Fibroblast of skin of scalp (primary cell): ENCODE measurements at regions not wholly inside any gene's neighbourhood (a gene's known extent, or its start where the extent isn't known, plus 50 kb on each side); places are given as distances from the start of the nearest gene placed in this dataset.
"Not testable (repeated sequence)": the region's sequence is repeated elsewhere in the genome, so short reads cannot be mapped to it uniquely, and the experiment has no call there.

Experiments used
- DNase-seq: peaks from one replicate; pipeline ENCODE4 v3.0.0-alpha.2; 2013

DNA sequence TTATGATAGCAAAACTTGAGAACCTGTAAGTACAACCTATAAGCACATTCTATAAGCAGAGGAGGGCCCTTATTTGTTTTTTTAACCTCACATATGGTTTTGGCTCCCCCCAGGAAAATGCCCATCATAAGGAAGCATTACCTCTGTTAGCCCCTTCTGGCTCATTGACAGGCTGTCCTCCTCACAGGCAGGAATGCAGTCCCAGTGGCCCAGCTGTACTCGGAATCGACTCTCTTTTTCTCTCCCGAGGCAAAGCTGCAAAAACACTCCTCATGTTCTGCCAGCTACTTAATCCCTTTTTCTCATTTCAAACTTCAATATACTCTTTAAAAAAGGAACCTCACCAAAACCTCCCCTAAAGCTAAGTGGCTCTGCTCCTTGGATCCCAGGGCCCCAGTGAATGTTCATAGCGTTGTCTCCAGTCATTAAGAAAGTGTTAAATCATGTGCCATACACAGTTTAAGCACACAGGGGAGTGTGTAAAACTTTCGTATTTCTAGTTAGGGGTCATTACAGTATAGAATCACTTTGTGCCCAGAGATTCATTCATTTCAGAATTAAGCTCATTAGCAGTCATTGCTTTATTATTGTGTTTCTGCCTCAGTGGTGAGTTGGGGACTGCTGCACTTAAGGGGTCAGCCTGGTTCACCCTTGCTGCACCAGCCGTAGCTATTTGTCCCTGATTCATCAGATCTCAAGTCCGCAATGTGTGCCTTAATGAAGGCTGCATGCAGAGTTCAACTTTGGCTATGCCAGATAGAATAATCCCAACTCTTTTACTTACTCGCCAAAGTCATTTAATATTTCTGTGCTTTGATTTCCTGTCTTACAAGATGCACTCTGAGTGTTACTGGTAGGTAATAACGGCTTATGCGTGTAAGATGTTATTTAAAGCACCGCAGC lies 57.6 kb downstream of the JRKL start:
- no peak for DNase-seq

DNA sequence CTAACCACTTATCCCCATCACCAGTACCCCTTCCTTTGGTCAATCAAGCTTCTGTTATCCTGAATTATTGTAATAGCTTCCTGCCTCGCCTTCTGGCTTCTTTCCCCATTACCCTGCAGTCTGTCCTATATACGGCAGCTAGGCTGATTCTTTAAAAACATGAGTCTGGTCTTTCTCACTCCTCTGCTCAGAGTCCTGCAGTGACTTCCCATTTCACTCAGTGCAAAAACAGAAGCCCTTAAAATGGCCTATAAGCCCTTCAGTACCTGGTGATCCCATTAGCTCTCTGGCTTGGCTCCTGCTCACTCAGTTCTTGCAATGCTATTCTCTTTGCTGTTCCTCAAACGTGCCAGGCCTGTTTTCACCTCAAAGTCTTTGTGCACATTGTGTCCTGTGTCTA lies 58.4 kb downstream of the JRKL start:
- no peak for DNase-seq

DNA sequence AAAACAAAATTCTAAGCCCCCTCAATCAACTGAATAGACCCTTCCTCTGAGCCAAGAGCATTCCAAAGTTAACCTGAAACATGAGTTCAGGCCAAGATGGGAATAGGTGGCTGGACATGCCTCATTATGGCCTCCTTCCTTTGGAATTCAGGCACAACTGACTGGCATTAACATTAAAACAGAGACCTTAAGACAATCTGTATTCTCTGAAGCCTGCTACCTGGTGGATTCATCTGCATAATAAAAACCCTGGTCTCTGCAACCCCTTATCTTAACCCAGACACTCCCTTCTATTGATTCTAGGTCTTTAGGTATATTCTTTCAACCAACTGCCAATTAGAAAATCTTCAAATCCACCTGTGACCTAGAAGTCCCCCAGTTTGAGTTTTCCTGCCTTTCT lies 66.3 kb downstream of the JRKL start:
- DNase-seq: no peak

DNA sequence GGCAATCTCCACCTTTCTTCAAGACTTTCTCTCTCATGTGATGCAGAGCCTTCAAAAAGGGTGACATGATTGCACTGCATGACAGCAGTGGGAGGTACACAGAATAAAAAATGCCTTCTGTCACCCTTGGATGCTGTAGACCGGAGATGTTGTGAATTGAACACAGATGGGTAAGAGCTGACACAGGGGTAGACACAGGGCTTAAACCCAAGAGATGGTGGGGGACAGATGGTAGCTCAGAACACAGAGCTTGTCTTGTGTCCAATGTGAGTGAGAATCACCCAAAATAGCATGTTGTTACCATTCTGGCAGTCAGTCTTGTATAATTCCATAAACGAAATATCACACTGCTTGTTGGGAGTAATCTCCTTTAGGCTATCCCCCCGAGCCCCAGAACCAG lies 69.9 kb downstream of the JRKL start:
- no peak for DNase-seq

DNA sequence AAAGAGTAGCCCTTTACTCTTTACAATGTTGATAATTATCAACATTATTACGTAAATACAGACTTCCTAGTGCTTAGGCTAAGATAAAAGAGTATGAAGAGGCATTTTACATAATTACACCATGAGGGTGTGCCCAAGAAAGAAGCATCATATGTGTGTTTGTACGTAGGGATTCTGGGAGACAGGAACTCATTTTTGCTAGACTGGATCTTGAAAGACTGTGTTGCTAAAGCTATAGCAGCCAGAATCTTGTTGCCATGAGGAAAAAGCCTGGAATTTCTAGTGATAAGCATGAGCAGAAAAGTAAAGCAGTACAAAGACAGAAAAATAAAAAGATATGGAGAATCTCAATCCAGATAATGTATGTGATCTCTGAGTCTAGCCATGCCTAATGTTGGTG lies 72.1 kb downstream of the JRKL start:
- no peak for DNase-seq

DNA sequence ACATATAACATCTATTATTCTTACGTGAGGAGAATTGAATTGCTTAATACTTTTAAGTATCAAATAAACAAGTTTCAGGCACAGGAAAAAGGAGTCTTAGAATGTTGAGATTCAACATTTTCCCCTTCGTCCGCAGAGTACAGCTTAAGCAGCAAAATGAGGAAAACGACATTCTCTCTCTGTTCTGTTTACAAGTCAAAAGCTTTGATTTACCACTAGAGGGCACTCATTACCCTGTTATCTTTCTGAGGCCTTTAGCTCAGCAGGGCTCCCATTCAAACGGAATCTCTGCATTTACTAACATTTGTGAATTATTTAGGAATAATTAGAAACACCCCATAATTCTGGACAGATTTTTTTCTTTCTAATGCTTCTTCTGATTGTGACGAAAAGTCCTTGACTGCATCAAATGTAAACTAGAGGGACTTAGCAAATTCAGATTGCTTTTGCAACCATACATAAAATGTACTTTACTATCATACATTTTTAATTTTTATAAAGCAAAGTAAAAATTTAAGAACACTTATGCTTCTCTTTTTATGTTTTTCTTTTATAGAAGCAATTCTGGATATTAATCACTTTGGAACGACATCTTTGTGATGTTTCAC lies 75.0 kb downstream of the JRKL start:
- peak; percentile 73 for DNase-seq

DNA sequence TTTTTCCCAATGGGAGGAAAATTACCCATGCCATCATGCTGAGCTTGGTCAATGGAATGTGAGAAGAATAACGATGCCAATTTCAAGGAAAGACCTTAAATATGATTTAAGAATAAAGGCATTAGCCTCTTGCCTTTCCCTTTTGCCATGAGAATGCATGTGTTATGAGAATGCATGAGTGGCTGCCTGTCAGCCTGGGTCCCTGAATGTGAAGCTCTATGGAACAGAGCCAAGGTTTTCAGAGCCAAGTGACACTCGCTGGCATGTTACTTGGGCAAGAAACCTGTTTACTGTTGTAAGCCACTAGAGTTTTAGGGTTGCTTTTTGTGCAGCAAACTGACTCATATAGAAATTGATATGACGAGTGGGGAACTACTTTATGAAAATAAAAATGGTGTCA lies 75.7 kb downstream of the JRKL start:
- no peak for DNase-seq

DNA sequence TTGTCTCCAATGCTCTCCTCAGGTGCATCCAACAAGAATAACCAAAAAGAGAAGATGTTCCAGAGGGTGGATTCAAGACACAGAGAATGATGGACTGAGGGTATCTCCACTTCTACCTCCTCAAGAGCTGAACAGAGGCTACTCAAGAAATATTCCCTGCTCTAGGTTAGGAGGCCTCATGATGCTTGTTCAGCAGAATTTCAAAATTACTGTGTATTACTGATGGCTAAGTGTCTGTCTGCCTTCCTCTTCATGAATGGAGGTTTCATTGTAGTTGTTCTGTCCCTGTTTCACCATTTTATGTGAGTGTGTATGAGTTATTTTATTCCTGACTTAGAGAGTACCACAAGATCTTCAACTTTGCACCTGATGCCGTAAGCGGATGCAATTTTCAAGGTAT lies 76.8 kb downstream of the JRKL start:
- DNase-seq: no peak

DNA sequence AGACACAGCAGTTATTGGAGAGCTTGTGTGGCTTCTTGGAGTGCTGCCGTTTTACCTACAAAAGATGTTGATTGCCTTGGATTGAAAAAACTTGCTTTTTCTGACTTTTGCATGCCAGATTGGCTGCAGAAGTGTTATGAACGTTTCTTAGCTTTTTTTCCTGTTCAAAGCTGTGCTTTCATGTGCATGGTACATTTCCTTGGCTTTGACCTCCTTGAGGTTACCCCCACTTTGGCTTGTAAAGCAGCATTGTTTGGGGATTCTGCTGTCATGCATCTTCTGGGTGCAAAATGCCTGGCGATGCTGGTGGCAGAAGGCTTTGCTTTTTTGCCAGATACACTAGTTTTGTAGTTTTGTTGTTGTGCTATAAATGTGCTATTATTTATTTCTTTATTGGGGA lies 80.0 kb downstream of the JRKL start:
- no peak for DNase-seq

DNA sequence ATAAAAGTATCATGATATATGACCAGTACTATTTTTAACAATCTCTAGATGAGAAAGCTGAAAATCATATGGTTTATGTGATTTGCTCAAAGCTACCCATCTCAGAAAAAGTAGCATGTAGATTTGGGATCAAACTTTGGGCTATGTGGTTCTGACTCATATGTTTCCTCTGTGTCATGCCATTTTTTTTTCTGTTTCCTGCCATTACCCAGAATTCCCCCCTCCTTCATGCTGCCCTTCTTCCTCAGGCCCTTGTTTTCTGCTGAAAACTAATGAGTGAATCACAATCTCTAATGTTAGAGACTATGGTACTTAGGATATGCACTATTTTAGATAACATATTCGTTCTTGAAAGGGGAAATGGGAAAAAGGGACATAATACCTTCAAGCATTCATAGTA lies 80.7 kb downstream of the JRKL start:
- DNase-seq: no peak

DNA sequence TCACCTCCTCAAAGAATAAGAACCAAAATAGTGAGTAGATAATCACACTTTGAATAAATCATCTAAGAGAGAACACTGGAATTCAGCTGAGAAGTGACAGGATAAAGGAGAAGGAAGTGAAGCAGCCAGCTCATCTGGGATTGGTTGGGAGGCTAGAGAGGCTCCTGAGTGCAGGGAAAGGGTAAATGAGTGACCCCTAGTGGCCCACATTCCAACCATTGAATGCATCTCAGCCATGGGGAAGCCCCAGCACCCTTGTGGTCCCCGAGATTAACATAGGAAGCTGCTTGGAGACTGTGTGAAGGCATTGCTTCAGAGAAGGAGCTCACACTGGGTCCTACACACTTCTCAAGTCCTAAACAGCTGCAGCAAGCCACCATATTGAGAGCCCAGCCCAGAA lies 82.3 kb downstream of the JRKL start:
- no peak for DNase-seq

DNA sequence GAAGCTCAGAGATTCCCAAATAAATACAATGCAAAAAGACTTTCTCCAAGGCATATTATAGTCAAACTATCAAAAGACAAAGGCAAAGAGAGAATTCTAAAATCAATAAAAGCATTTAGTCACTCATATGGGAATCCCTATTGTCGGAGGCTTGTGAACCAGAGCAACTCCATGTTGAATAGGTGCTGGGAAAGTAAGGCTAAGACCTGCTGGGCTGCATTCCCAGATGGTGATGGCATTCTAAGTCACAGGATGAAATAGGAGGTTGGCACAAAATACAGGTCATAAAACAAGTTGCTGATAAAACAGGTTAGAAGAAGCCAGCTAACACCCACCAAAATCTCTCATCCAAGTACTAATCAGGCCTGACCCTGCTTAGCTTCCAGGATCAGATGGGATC lies 84.5 kb downstream of the JRKL start:
- DNase-seq: no peak

DNA sequence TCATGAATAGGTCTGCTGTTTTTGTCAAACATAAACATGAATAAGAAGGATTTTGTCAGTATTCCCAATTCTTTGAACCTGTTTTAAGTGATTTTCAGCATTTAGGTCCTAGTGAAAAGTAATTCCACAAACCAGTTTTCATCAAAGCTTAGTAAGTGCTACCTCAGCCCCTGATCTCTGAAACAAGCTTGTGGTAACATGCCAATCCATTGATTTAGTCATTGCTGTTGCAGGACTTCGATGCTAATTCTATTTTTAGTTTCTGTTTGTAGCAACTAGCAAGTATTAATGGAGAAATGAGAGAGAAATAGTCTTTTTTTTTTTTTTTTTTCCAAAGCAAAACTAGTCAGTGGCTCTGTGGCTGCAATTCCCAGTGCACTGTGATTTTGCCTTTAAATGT lies 91.4 kb downstream of the JRKL start:
- no peak for DNase-seq

DNA sequence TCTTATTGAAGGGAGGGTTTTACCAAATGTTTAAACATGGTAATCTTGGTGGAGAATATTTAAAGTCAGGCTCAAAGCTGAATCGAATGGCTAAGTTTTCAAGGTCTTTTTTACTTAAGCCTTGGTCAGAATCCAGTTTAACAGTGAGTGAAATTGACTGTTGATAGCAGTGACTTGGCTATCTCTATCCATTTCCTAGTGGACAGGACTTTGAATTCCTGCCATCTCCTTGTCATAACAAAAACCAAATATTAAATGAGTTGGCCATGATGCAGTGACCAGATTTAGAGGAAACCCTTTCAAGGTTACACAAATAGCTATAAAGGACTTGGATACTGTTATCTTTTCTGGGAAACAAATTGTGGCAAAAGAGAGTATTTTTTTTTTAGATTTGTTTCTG lies 92.0 kb downstream of the JRKL start:
- no peak for DNase-seq

DNA sequence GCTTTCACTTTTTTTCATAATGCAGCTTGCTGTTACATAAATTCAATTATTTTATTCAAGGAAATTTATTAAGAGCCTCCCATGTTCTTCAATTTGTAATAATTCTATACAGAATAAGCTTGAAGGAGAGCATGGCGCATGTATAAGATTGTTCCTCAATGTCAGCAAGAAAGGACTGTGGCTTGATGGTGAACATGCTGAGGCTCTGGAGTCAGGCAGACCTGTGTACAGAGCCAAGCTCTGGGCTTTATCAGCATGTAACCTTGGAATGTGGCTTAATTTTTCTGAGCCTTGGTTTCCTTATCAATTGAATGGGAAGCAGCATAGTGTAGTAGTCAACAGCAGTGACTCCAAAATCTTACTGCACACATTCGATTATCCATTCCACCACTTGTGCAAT lies 92.4 kb downstream of the JRKL start:
- DNase-seq: no peak

DNA sequence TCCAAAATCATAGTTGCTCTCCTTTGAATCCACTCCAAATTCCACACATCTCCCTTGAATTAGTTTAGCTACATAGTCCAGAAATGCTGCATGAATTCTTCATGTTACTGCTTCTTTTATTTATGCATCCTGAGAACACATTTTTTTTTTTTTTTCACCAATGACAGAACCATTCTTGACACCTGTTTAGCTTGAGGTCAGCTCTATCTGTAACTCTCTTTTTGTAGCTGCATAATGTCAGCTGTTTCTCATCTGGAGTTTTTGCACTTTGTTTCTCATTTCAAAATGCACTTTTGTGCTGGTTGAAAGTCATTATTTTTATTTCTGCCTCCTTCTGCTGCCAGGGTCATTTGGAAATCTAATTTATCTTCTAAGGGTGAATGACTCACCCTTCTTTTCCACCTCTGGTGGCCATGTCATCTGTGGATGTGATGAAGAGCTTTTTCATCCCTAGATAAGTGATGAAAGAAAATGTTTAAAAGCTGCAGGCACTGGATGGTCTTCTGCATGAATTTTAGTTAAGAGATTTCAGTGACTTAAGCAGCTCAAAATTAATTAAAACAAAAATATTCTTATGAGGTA lies 93.7 kb downstream of the JRKL start:
- no peak for DNase-seq

DNA sequence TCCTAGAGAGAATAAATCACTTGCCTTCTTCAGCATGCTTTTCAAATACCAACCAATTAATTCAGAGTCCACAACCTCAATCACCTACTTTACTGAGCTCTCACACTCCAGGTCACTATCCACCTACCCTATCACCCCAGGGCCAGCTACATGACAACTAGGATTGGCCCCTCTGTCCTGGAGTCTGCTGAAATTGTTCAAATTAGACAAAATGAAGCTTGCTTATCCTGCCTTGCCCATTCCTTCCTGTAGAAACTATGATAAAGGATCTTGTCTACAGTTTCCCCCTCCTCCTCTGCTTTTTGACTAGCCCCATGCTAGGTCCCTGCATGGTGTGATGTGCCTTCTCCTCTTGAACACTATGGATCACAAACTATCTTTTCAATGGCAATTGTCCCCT lies 94.5 kb downstream of the JRKL start:
- no peak for DNase-seq

DNA sequence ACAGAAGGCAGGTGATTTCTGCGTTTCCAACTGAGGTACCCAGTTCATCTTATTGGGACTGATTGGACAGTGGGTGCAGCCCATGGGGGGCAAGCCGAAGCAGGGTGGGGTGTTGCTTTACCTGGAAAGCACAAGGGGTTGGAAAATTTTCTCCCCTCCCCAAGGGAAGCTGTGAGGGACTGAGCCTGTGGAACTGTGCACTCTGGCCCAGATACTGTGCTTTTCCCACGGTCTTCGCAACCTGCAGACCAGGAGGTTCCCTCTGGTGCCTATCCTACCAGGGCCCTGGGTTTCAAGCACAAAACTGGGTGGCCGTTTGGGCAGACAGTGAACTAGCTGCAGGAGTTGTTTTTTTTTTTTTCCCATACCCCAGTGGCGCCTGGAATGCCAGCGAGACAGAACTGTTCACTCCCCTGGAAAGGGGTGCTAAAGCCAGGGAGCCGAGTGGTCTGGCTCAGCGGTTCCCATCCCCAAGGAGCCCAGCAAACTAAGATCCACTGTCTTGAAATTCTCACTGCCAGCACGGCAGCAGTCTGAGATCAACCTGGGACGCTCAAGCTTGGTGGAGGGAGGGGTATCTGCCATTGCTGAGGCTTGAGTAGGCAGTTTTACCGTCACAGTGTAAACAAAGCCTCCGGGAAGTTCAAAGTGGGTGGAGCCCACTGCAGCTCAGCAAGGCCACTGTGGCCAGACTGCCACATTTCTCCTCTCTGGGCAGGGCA lies 97.2 kb downstream of the JRKL start:
- peak; percentile 22 for DNase-seq

DNA sequence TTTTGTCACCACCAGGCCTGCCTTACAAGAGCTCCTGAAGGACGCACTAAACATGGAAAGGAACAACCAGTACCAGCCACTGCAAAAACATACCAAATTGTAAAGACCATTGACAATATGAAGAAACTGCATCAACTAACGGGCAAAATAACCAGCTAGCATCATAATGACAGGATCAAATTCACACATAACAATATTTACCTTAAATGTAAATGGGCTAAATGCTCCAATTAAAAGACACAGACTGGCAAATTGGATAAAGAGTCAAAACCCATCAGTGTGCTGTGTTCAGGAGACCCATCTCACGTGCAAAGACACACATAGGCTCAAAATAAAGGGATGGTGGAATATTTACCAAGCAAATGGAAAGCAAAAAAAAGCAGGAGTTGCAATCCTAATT lies 99.1 kb downstream of the JRKL start:
- not testable (repeated sequence) for DNase-seq

DNA sequence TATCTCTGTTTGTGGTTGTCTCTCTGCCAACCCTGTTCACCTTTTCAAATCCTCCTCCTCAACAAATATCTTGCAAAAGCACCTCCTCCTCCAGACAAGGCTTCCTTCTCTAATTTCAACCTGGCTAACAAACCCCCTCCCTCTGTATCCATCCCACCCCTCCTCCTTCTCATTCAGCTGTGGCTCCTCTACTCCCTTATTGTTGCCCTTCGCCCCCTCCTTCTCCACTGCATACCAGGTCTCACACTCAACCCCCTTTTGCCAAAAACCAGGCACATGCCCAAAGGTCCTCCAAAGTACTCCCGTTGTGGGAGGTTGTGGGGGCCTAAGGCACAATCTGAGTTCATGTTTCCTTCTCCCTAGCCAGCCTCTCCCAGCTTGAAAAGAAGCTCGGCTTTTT lies 110.6 kb downstream of the JRKL start:
- DNase-seq: no peak

DNA sequence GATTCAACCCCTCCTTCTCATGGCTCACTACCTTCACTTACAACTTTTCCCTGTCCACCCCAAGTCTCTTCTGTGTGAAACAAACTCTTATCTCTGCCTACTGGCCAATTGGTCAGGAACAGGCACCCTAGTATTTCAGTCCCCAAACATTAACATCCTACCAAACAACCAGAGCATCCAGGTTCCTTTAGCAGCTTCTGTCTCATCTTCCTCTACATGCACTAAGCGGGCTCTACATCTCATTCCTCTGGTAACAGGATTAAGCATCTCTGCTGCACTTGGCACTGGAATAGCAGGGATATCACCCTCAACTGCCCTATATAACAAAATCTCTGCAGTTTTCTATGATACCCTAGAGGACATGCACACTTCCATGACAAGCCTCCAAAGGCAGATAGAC lies 116.2 kb downstream of the JRKL start:
- DNase-seq: no peak

DNA sequence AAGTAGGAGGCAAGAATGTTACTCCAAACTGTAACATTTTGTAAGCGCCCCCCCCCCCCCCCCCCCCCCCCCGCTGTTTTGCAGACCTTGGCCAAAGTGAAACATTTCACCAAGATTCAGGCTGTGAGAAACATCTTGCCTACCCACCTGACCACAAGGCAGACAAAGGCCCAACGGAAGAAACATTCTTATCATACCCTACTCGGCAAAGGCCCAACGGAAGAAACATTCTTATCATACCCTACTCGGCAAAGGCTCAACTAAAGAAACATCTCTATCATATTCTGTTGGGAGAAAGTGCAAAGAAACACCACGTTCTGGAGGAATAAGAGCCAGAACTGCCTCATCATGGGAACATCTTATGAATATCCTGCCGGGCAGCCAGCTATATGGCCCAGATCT lies 117.1 kb downstream of the JRKL start:
- DNase-seq: no peak

DNA sequence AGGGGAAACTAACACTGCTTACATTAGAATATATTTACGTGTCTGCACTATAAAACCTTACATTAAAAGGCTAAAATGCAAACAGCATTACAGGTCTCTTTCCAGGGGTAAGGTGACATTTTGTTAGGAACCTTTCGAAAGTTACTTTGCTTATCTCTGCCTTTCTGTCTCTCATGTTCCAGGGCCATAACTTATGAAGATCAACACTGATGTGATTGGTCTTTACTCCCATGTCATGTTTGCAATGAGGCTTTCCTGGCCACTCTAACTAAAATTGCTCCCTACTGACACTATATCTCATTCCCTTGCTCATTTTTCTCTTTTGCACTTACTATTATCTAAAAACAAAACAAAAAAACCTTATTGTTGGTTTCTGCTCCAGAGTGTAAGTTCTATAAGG lies 119.0 kb downstream of the JRKL start:
- no peak for DNase-seq

DNA sequence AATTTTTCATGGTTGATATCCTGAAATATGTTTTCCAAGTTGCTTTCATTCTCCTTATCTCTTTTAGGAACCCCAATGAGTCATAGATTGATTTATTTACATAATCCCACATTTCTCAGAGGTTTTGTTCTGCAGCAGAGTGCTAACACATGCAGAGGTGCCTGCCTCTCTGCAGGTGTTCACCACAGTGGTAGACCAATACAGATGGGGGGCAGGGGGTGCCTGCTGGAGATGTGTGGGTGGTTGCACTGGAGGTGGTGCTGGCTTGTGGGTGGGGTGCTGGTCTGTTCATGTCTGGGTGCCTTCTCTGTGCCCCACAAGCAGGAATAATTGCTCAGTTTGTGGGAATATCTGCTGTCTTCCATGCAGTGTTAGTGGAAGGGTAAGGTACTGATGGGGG lies 131.1 kb downstream of the JRKL start:
- no peak for DNase-seq
